Colonic mucosa (tissue), 4 donors: ENCODE measurements at regions not wholly inside any gene's neighbourhood (a gene's known extent, or its start where the extent isn't known, plus 50 kb on each side); places are given as distances from the start of the nearest gene placed in this dataset.

Experiments
- DNase-seq: peaks from one replicate; pipeline ENCODE4 v3.0.0-alpha.2; 2020
- H3K27ac ChIP-seq: fragments of 200-600 bp; one replicate; pipeline ENCODE4 v1.8.0; 2021
- H3K27me3 ChIP-seq: fragments of 200-600 bp; one replicate; pipeline ENCODE4 v1.8.0; 2021
- H3K36me3 ChIP-seq: fragments of 200-600 bp; one replicate; pipeline ENCODE4 v1.8.0; 2021
- H3K4me1 ChIP-seq: fragments of 200-600 bp; one replicate; pipeline ENCODE4 v1.8.0; 2021; ENCODE audit warnings: mild to moderate bottlenecking
- H3K4me3 ChIP-seq: fragments of 200-600 bp; one replicate; pipeline ENCODE4 v1.8.0; 2021
- H3K9ac ChIP-seq, 2 donors: one replicate each; pipeline ENCODE4 v1.7.0; 2013; ENCODE audit warnings: control low read depth in 2 of 2, low read depth in 2 of 2, low read length in 2 of 2
- H3K9me3 ChIP-seq: fragments of 200-600 bp; one replicate; pipeline ENCODE4 v1.8.0; 2021
- intact Hi-C: fragments of 100-400 bp; cut with DNase I; formaldehyde crosslinking; loops from one replicate; pipeline ENCODE4 v1.14.1; 2022
- TF ChIP-seq, protein P1 (sequence below): fragments of 200-600 bp; IDR thresholded peaks from one replicate; pipeline ENCODE4 v1.8.0; 2022; ENCODE audit warnings: antibody characterized with exemption, mild to moderate bottlenecking
- donor health status: healthy.
- donor health status: DM: no; HTN: no; CAD: no.
- donor health status: DM: no; HTN: no; CAD: no.

DNA sequence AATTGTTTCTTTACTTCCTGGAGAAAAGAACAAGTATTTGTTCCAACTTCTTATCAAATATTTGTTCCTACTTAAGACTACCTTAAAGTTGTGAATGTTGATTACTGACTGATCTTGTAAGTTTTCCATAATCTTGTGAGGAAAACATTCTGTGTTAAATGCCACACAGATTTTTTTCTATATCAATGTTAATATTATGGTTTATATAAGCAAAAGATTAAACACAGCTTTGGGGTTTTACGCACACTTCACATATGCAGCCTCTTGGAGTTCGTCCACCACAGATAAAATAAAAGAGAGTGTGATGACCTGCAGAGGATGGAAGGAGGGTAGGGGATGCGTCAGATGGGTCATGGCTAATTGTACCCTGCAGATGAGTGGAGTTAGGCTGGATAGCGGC, 780.0 kb upstream of the SALL3 start:
- Histone ChIP-seq H3K4me3 (no peak overlapping the region), H3K36me3 (no peaks in the 10 kb centered on the region), H3K27ac (no peak overlapping the region), H3K9ac (no peak overlapping the region), H3K9me3 (no peaks in the 10 kb centered on the region), H3K27me3 (no peaks in the 10 kb centered on the region), H3K4me1 (no peaks in the 10 kb centered on the region)
- no peak for DNase-seq
- intact Hi-C loops: no loop called here
- TF ChIP-seq, protein P1, sequence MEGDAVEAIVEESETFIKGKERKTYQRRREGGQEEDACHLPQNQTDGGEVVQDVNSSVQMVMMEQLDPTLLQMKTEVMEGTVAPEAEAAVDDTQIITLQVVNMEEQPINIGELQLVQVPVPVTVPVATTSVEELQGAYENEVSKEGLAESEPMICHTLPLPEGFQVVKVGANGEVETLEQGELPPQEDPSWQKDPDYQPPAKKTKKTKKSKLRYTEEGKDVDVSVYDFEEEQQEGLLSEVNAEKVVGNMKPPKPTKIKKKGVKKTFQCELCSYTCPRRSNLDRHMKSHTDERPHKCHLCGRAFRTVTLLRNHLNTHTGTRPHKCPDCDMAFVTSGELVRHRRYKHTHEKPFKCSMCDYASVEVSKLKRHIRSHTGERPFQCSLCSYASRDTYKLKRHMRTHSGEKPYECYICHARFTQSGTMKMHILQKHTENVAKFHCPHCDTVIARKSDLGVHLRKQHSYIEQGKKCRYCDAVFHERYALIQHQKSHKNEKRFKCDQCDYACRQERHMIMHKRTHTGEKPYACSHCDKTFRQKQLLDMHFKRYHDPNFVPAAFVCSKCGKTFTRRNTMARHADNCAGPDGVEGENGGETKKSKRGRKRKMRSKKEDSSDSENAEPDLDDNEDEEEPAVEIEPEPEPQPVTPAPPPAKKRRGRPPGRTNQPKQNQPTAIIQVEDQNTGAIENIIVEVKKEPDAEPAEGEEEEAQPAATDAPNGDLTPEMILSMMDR: no peak

DNA sequence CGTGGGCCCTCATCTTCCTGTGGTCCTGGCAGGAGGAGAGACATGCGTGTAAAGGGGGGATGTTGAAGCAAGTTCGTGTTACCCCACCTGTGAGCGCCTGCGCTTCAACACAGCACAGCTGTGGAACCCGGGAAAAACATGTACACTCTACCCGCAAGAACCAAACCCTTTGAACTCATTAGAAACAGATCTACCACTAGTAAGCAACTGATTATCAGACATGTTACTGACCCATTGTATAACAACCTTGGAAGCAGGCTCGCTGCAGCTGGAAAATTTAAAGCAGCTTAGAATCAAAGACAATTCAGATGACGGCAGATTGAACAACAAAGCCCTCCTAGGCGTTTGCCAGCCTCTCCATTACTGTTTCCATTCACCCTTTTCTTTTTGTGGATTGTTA, 771.7 kb upstream of the SALL3 start:
- no peak for DNase-seq
- Histone ChIP-seq H3K4me3 (no peak overlapping the region), H3K9ac (no peak overlapping the region), H3K27me3 (no peaks in the 10 kb centered on the region), H3K27ac (no peak overlapping the region), H3K9me3 (no peaks in the 10 kb centered on the region), H3K36me3 (no peaks in the 10 kb centered on the region), H3K4me1 (no peaks in the 10 kb centered on the region)
- intact Hi-C loops: no loop called here
- TF ChIP-seq, protein P1: no peak

DNA sequence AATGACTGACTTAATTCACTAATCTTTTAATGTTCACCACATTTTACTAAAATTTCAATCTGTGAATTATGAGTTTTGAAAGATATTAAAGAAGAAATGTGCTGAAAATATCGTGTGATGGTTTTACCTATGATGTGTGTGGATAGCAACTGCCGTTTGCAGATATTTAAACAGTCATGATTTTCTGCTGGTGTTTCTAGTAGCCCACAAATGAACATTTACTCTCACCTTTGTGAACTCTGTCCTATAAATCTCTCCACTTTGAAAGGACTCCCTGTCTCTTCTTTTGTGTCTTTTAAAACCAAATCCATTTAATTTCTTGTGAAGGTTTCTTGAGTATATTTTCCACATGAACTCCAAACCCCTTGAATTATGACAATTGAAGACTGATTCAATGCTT, 771.2 kb upstream of the SALL3 start:
- H3K4me3 ChIP-seq: no peak overlapping the region
- intact Hi-C loops: no loop called here
- no peaks in the 10 kb centered on the region for H3K27me3 ChIP-seq
- no peaks in the 10 kb centered on the region for H3K36me3 ChIP-seq
- TF ChIP-seq, protein P1: no peak
- H3K9ac ChIP-seq: no peak overlapping the region
- no peak for DNase-seq
- H3K4me1 ChIP-seq: no peaks in the 10 kb centered on the region
- no peaks in the 10 kb centered on the region for H3K9me3 ChIP-seq
- no peak overlapping the region for H3K27ac ChIP-seq

DNA sequence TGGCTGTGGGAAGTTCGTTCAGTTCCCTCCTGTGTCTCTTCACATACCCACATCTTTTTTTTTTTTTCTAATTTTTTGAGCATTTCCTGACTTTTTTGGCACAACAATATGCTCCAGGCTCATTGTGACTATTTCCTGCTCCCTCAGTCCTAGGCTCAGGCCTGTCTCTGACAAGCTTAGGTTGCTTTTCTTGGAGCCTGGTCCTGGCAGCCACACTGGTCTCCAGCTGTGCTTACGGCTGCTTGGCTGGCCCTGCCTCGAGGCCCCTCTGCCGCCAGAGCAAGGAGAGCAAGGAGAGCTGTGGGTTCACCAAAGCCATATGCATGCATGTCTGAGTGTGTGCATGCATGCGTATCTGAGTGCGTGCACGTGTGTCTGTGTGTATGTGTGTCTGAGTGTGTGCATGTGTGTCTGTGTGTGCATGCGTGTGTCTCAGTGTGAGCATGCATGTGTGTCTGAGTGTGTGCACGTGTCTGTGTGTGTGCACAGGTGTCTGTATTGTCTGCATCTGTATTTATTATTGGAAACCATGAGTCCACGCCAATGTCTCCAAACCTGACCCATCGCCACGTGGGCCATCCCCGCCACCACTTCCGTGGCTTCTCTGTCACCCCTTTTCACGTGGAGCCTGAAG, 766.1 kb upstream of the SALL3 start:
- Histone ChIP-seq H3K4me3 (no peak overlapping the region), H3K9me3 (no peaks in the 10 kb centered on the region), H3K27me3 (no peaks in the 10 kb centered on the region), H3K4me1 (no peaks in the 10 kb centered on the region), H3K9ac (no peak overlapping the region), H3K27ac (no peak overlapping the region), H3K36me3 (no peaks in the 10 kb centered on the region)
- TF ChIP-seq, protein P1: no peak
- DNase-seq: no peak
- intact Hi-C loops: no loop called here

DNA sequence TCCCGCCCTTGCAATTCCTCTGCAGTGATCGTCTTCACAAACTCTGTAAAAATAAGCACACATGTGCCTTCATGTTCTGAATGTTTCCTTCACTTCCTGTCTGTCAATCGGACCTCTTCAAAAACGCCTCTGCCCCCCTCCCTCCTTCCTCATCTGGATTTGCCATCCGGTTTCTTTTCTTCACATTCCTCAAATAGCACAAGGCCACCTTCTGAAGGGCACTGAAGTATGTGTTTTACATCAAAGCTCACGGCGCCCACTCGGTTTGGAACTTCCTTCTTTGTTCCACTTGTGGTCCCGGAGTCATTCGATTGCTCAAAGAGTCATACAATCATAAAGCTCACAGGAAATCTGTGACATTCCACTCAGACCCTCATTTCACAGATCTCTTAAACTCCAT, 758.1 kb upstream of the SALL3 start:
- no peak overlapping the region for H3K9ac ChIP-seq
- intact Hi-C loops: no loop called here
- no peaks in the 10 kb centered on the region for H3K27me3 ChIP-seq
- TF ChIP-seq, protein P1: no peak
- no peak overlapping the region for H3K4me3 ChIP-seq
- DNase-seq: no peak
- H3K36me3 ChIP-seq: no peaks in the 10 kb centered on the region
- no peaks in the 10 kb centered on the region for H3K4me1 ChIP-seq
- no peak overlapping the region for H3K27ac ChIP-seq
- no peaks in the 10 kb centered on the region for H3K9me3 ChIP-seq
